ENCODE measurements at regions not wholly inside any gene's neighbourhood (a gene's known extent, or its start where the extent isn't known, plus 50 kb on each side); places are given as distances from the start of the nearest gene placed in this dataset.
"Not testable (repeated sequence)": the region's sequence is repeated elsewhere in the genome, so short reads cannot be mapped to it uniquely, and the experiment has no call there.

DNA sequence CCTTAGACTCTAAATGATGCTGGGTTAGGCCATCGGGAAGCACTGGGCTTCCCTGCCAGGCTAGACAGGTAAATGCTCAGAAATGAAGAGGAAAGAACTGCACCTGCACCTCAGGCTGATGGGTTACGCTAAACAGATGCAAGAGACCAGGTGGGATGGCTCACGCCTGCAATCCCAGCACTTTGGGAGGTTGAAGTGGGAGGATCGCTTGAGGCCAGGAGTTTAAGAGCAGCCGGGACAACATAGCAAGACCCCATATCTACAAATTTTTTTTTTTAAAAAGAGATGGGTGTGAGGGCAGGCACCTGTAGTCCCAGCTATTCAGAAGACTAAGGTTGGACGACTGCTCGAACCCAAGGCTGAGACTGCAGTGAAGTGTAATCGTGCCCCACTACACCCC, 634.7 kb downstream of the UQCRFS1 start:
- intact Hi-C loops (cut with DNase I) = no loop called here
- Histone ChIP-seq H3K4me1 (no peaks in the 10 kb centered on the region), H3K4me3 (no peak overlapping the region), H3K27ac (no peak overlapping the region), H3K27me3 (ENCODE audit: insufficient read depth in 3 of 3, low read length in 2 of 3) (no peaks in the 10 kb centered on the region), H3K9me3 (no peaks in the 10 kb centered on the region), H3K36me3 (ENCODE audit: insufficient read depth in 1 of 2, low read depth in 1 of 2) (no peaks in the 10 kb centered on the region)
- no peak for TF ChIP-seq CTCF (IDR thresholded peaks at IDR 0.05)
- 92 to 95% (median 94%) methylated on average over 8 of the region's 8 CpGs for WGBS, 3 donors
- no peak for DNase-seq
- ATAC-seq = no peak

- H3K9me3 ChIP-seq = no peaks in the 10 kb centered on the region
- no peaks in the 10 kb centered on the region for H3K4me1 ChIP-seq
- H3K27ac ChIP-seq = no peak overlapping the region
- H3K27me3 ChIP-seq (ENCODE audit: insufficient read depth in 3 of 3, low read length in 2 of 3) = no peaks in the 10 kb centered on the region
- DNase-seq (no peak), ATAC-seq (no peak)
- H3K4me3 ChIP-seq = no peak overlapping the region
- no peak for TF ChIP-seq CTCF (IDR thresholded peaks at IDR 0.05)
- H3K36me3 ChIP-seq (ENCODE audit: insufficient read depth in 1 of 2, low read depth in 1 of 2) = no peaks in the 10 kb centered on the region
- 56 to 73% (median 64%) methylated on average over 6 of the region's 6 CpGs for WGBS, 3 donors
- intact Hi-C loops (cut with DNase I) = no loop called here
Observed at GRCh38 chr19:28577666-28578065, 635.3 kb downstream of the UQCRFS1 start.

DNA sequence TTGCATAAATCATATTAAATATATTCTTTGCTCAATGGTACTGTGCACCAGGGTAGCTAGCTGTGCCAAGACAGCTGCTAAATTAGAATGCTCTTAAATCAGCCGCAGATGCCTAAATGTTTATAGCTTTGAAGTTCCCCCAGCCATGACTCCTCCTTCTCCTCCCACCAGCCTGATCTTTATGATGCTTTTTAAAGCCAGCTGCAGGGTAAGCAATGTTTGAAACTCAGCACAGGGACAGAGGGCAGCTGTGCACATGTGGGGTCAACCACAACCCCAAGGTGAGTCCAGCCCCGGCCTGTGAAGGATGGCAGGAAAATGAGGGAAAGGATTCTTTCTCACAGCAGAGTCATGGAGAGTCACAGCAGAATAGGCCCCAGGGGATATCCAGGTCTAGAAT, 635.7 kb downstream of the UQCRFS1 start:
- intact Hi-C loops (cut with DNase I) = no loop called here
- 32 to 49% (median 35%) methylated on average over 2 of the region's 2 CpGs for WGBS, 3 donors
- no peak for TF ChIP-seq CTCF (IDR thresholded peaks at IDR 0.05)
- ATAC-seq (no peak), DNase-seq (no peak)
- no peaks in the 10 kb centered on the region for H3K4me1 ChIP-seq
- no peaks in the 10 kb centered on the region for H3K9me3 ChIP-seq
- H3K27me3 ChIP-seq (ENCODE audit: insufficient read depth in 3 of 3, low read length in 2 of 3) = no peaks in the 10 kb centered on the region
- no peak overlapping the region for H3K27ac ChIP-seq
- no peaks in the 10 kb centered on the region for H3K36me3 ChIP-seq (ENCODE audit: insufficient read depth in 1 of 2, low read depth in 1 of 2)
- no peak overlapping the region for H3K4me3 ChIP-seq

DNA sequence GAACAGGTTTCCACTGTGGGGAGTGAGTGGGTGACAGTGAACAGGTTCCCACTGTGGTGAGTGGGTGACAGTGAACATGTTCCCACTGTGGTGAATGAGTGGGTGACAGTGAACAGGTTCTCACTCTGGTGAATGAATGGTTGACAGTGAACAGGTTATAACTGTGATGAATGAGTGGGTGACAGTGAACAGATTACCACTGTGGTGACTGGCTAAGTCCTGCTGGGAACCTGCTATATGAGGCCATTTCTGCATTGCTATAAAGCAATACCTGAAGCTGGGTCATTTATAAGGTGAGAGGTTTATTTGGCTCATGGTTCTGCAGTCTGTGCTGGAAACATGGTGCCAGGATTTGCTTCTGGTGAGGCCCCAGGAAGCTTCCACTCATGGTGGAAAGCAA, 637.1 kb downstream of the UQCRFS1 start:
- ATAC-seq = no peak
- H3K4me3 ChIP-seq = no peak overlapping the region
- no peak for DNase-seq
- no peak overlapping the region for H3K27ac ChIP-seq
- no peak for TF ChIP-seq CTCF (IDR thresholded peaks at IDR 0.05)
- H3K4me1 ChIP-seq = no peaks in the 10 kb centered on the region
- H3K36me3 ChIP-seq (ENCODE audit: insufficient read depth in 1 of 2, low read depth in 1 of 2) = no peaks in the 10 kb centered on the region
- no peaks in the 10 kb centered on the region for H3K27me3 ChIP-seq (ENCODE audit: insufficient read depth in 3 of 3, low read length in 2 of 3)
- intact Hi-C loops (cut with DNase I) = no loop called here
- H3K9me3 ChIP-seq = no peaks in the 10 kb centered on the region

GRCh38 chr19:28575312-28575711, 637.6 kb downstream of the UQCRFS1 start:
- DNase-seq; H3K9me3 ChIP-seq; H3K27ac ChIP-seq; H3K36me3 ChIP-seq (ENCODE audit: insufficient read depth in 1 of 2, low read depth in 1 of 2); H3K27me3 ChIP-seq (ENCODE audit: insufficient read depth in 3 of 3, low read length in 2 of 3); H3K4me1 ChIP-seq; intact Hi-C loops (cut with DNase I); H3K4me3 ChIP-seq; ATAC-seq: not testable (repeated sequence)

All from psoas muscle (tissue), 7 donors.